Fibroblast of pulmonary artery (primary cell): ENCODE measurements at regions not wholly inside any gene's neighbourhood (a gene's known extent, or its start where the extent isn't known, plus 50 kb on each side); places are given as distances from the start of the nearest gene placed in this dataset.

Experiments used
- DNase-seq: peaks from one replicate; pipeline ENCODE4 v3.0.0-alpha.2; 2010; ENCODE audit warnings: low read depth
- H3K4me3 ChIP-seq: replicated peaks from 2 replicates; pipeline ENCODE4 v1.5.1; 2011; ENCODE audit warnings: low read depth, mild to moderate bottlenecking, control low read depth, low read length, moderate library complexity
- CTCF ChIP-seq: IDR thresholded peaks from 2 replicates; pipeline ENCODE4 v1.5.1; 2011; ENCODE audit warnings: mild to moderate bottlenecking, control low read depth, low read length, inconsistent platforms; ENCODE audit errors: missing control alignments

- H3K4me3 ChIP-seq = no peak overlapping the region
- no peak for TF ChIP-seq CTCF
- DNase-seq = no peak
These were observed 1188.5 kb upstream of the PHF14 start for GRCh38 chr7:9785211-9785610.

GRCh38 chr7:9796241-9796640, 1177.4 kb upstream of the PHF14 start:
- DNase-seq = no peak
- no peak overlapping the region for H3K4me3 ChIP-seq
- no peak for TF ChIP-seq CTCF

GRCh38 chr7:9822458-9823290, 1151.0 kb upstream of the PHF14 start:
- no peak overlapping the region for H3K4me3 ChIP-seq
- no peak for DNase-seq
- no peak for TF ChIP-seq CTCF

- no peak for TF ChIP-seq CTCF
- H3K4me3 ChIP-seq = no peak overlapping the region
- DNase-seq = no peak
These were observed 1138.5 kb upstream of the PHF14 start for GRCh38 chr7:9835199-9835598.

- TF ChIP-seq CTCF = no peak
- no peak for DNase-seq
These were observed 1137.0 kb upstream of the PHF14 start for GRCh38 chr7:9836671-9837070.

GRCh38 chr7:9842301-9842700, 1131.4 kb upstream of the PHF14 start:
- no peak overlapping the region for H3K4me3 ChIP-seq
- TF ChIP-seq CTCF = no peak
- DNase-seq = no peak

More at GRCh38 chr7:9836671-9837070, 1137.0 kb upstream of the PHF14 start:
- H3K4me3 ChIP-seq = no peak overlapping the region

GRCh38 chr7:9846902-9847301, 1126.8 kb upstream of the PHF14 start:
- DNase-seq = no peak
- no peak overlapping the region for H3K4me3 ChIP-seq
- TF ChIP-seq CTCF = no peak
